Gastroesophageal sphincter (tissue), 3 donors: ENCODE measurements at regions not wholly inside any gene's neighbourhood (a gene's known extent, or its start where the extent isn't known, plus 50 kb on each side); places are given as distances from the start of the nearest gene placed in this dataset.

Experiments
- CTCF ChIP-seq, 4 experiments: fragments of 200-600 bp in 2 of 4; fragments of 450-650 bp in 2 of 4; sonication (generic) in 1 of 4; IDR thresholded peaks; one replicate each; pipeline ENCODE4 v1.5.1; 2017 to 2019; ENCODE audit warnings: antibody characterized with exemption in 4 of 4, mild to moderate bottlenecking in 2 of 4, moderate library complexity in 2 of 4
- POLR2A ChIP-seq, 2 donors: fragments of 450-650 bp; IDR thresholded peaks; one replicate each; pipeline ENCODE4 v1.6.1; 2017; ENCODE audit warnings: antibody characterized with exemption in 2 of 2, mild to moderate bottlenecking in 2 of 2, moderate library complexity in 1 of 2
- POLR2AphosphoS5 ChIP-seq: sonication (generic); formaldehyde crosslinking; IDR thresholded peaks from one replicate; pipeline ENCODE4 v1.6.1; 2017; ENCODE audit warnings: antibody characterized with exemption

GRCh38 chr18:22828171-22828570, 105.0 kb upstream of the RBBP8 start:
- TF ChIP-seq CTCF (IDR thresholded peaks at IDR 0.05), result no peak
- TF ChIP-seq POLR2A (IDR thresholded peaks at IDR 0.05), result no peak
- no peak for TF ChIP-seq POLR2AphosphoS5
